ENCODE measurements at regions not wholly inside any gene's neighbourhood (a gene's known extent, or its start where the extent isn't known, plus 50 kb on each side); places are given as distances from the start of the nearest gene placed in this dataset.

DNA sequence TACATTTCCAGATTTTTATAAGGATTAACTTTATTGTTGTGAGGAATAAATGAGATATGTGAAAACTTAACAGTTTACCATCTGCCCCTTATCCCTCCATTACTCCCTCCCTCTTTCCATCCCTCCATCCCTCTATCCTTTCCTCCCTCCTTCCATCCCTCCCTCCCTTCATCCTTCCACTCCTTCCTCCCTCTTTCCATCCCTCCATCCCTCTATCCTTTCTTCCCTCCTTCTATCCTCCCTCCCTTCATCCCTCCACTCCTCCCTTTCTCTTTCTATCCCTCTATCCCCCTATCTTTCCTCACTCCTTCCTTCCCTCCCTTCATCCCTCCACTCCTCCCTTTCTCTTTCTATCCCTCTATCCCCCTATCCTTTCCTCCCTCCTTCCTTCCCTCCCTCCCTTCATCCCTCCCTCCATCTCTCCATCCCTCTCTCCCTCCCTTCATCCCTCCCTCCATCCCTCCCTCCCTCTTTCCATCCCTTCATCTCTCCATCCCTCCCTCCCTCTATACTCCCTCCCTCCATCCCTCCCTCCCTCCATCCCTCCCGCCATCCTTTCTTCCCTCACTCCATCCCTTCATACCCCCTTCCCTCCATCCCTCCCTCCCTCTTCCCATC, 181.8 kb upstream of the PLXNC1 start:
- H4K20me1 ChIP-seq (replicated peaks; ENCODE audit: control insufficient read depth, insufficient read depth, low read length): no peaks in the 10 kb centered on the region
- in situ Hi-C loops (cut with MboI) (no loop called here), intact Hi-C loops (cut with micrococcal nuclease) (no loop called here)
- no peak for DNase-seq (ENCODE audit: extremely low read depth in 1 of 4, low spot score in 3 of 4)
- no peaks in the 10 kb centered on the region for H3K9me1 ChIP-seq (ENCODE audit: control insufficient read depth, insufficient read depth, low read length)
- CTCF ChIA-PET (ENCODE audit: low intra/inter-chr PET ratio): no interaction called here
- H3K36me3 ChIP-seq (ENCODE audit: control insufficient read depth, insufficient read depth, low read length): no peaks in the 10 kb centered on the region
- no peak for FAIRE-seq
- POLR2A ChIA-PET: no interaction called here
- no peaks in the 10 kb centered on the region for H3K27me3 ChIP-seq (ENCODE audit: control insufficient read depth in 2 of 2, insufficient read depth in 2 of 2, low read length in 2 of 2)
- TF ChIP-seq RBM34 (IDR thresholded peaks at IDR 0.05; ENCODE audit: borderline replicate concordance, insufficient read depth, low read length) (no peak), PCBP2 (IDR thresholded peaks at IDR 0.05; ENCODE audit: low read depth, low read length, poor library complexity, severe bottlenecking) (peak; percentile 51)
- no peak overlapping the region for H3K4me2 ChIP-seq (ENCODE audit: insufficient read depth, low read length)
- no peaks in the 10 kb centered on the region; the same call in 1 of the 2 replicates for H3K9me3 ChIP-seq (replicated peaks; ENCODE audit: control insufficient read depth, insufficient read depth, low read depth, low read length)
- BruUV-seq (replicated peaks): no TSS peak
- no peak for ATAC-seq
- no peak overlapping the region for H3K4me3 ChIP-seq
- peaks cover 0 to 7% of the 10 kb centered on the region in 2 experiments; a peak in 1 of 5 replicates for H3K4me1 ChIP-seq (replicated peaks in 1 of 2; ENCODE audit: control insufficient read depth in 2 of 2, insufficient read depth in 2 of 2, low read length in 2 of 2)
- H3K27ac ChIP-seq (ENCODE audit: extremely low read depth, low read depth, low read length): no peak overlapping the region
- H3K79me2 ChIP-seq (ENCODE audit: control insufficient read depth, insufficient read depth, low read length): no peaks in the 10 kb centered on the region
- no CpG with 5 or more reads among the region's 1 CpG for WGBS (ENCODE audit: insufficient coverage, low coverage, missing lambda C conversion rate)
- no peak overlapping the region for H2AFZ ChIP-seq (ENCODE audit: low read depth, low read length)
- no peak overlapping the region for H3K9ac ChIP-seq (ENCODE audit: insufficient read depth in 1 of 2, low read depth in 2 of 2, low read length in 2 of 2)

DNA sequence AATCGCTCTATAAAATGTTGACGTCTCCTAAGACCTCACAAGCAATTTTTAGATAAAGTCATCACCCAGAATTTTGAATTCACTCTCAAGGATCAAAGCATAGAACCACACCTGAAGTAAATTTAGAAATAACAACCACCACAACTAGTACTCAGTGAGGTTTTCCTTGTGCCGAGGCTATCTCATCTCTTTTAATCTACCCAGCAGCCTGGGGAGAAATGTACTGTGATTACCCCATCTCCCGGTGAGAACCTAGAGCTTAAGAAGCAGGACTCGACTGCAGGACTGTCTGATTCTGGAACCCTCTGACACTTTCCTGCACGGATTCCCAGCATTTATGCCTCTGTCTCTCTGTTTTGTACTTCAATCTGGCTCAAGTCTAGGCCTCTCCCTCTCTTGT, 180.9 kb upstream of the PLXNC1 start:
- no peaks in the 10 kb centered on the region for H4K20me1 ChIP-seq (replicated peaks; ENCODE audit: control insufficient read depth, insufficient read depth, low read length)
- ChIA-PET POLR2A (no interaction called here), CTCF (ENCODE audit: low intra/inter-chr PET ratio) (no interaction called here)
- no peak overlapping the region for H3K4me3 ChIP-seq
- FAIRE-seq (no peak), DNase-seq (ENCODE audit: extremely low read depth in 1 of 4, low spot score in 3 of 4) (no peak), ATAC-seq (peak; percentile 50; the same call in 2 of the 3 replicates)
- H3K9ac ChIP-seq (ENCODE audit: insufficient read depth in 1 of 2, low read depth in 2 of 2, low read length in 2 of 2): no peak overlapping the region
- no TSS peak for BruUV-seq (replicated peaks)
- in situ Hi-C loops (cut with MboI) (no loop called here), intact Hi-C loops (cut with micrococcal nuclease) (no loop called here)
- H3K9me1 ChIP-seq (ENCODE audit: control insufficient read depth, insufficient read depth, low read length): no peaks in the 10 kb centered on the region
- H3K9me3 ChIP-seq (replicated peaks; ENCODE audit: control insufficient read depth, insufficient read depth, low read depth, low read length): no peaks in the 10 kb centered on the region
- peak overlapping the region; percentile 19; the same call in 1 of the 2 replicates for H2AFZ ChIP-seq (ENCODE audit: low read depth, low read length)
- H3K4me2 ChIP-seq (ENCODE audit: insufficient read depth, low read length): no peak overlapping the region
- no peaks in the 10 kb centered on the region for H3K36me3 ChIP-seq (ENCODE audit: control insufficient read depth, insufficient read depth, low read length)
- H3K27ac ChIP-seq (ENCODE audit: extremely low read depth, low read depth, low read length): no peak overlapping the region
- H3K79me2 ChIP-seq (ENCODE audit: control insufficient read depth, insufficient read depth, low read length): no peaks in the 10 kb centered on the region
- 2% methylated on average over 6 of the region's 6 CpGs for WGBS (ENCODE audit: insufficient coverage, low coverage, missing lambda C conversion rate)
- peaks cover 0 to 8% of the 10 kb centered on the region in 2 experiments; a peak in 1 of 5 replicates for H3K4me1 ChIP-seq (replicated peaks in 1 of 2; ENCODE audit: control insufficient read depth in 2 of 2, insufficient read depth in 2 of 2, low read length in 2 of 2)
- H3K27me3 ChIP-seq (ENCODE audit: control insufficient read depth in 2 of 2, insufficient read depth in 2 of 2, low read length in 2 of 2): no peaks in the 10 kb centered on the region
- TF ChIP-seq ZNF592 (IDR thresholded peaks at IDR 0.05): no peak
- TF ChIP-seq, protein P1, sequence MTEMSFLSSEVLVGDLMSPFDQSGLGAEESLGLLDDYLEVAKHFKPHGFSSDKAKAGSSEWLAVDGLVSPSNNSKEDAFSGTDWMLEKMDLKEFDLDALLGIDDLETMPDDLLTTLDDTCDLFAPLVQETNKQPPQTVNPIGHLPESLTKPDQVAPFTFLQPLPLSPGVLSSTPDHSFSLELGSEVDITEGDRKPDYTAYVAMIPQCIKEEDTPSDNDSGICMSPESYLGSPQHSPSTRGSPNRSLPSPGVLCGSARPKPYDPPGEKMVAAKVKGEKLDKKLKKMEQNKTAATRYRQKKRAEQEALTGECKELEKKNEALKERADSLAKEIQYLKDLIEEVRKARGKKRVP (CRISPR knock-in tag; IDR thresholded peaks at IDR 0.05): no peak
- TF ChIP-seq EZH2 (IDR thresholded peaks at IDR 0.05; ENCODE audit: borderline replicate concordance, low read depth, low read length): no peak
- no peak for TF ChIP-seq HNRNPL (IDR thresholded peaks at IDR 0.05; ENCODE audit: low read depth, low read length)
- TF ChIP-seq SIRT6 (IDR thresholded peaks at IDR 0.05; ENCODE audit: low read depth, low read length): no peak
- peak in 1 of 3 experiments; percentile 4; a peak in 1 of 6 replicates for TF ChIP-seq CTCF (IDR thresholded peaks at IDR 0.05 in 2 of 3, conservative IDR thresholded peaks at IDR 0.05 in 1 of 3; ENCODE audit: insufficient read depth in 2 of 3, low read depth in 1 of 3, low read length in 3 of 3)

Data from K562 (cell line).